Hematopoietic multipotent progenitor cell treated with erythropoietin and hydrocortisone succinate and interleukin-3 and kit ligand, for 4 days (in vitro differentiated cells): ENCODE measurements at regions not wholly inside any gene's neighbourhood (a gene's known extent, or its start where the extent isn't known, plus 50 kb on each side); places are given as distances from the start of the nearest gene placed in this dataset.

Experiments
- DNase-seq: peaks from one replicate; pipeline ENCODE4 v3.0.0-alpha.2; 2015

DNA sequence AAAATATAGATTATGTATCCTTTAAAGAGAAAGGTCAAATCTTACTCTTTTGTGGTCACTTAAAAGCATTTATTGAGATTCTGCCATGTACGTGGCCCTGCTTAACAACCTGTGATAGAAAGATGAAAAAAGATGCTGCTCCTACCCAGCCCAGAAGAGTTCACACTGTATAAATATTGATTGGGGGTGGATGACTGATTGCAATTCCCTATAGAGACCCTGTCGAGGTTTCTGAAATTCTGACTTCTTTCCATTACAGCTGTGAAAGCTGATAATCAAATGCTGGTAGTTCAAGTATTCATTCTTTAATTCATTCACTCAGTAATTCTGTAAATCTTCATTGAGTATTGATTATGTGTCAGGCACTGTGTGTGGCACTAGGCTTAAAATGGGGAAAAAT, 114.1 kb upstream of the CHL1 start:
- DNase-seq, result no peak

DNA sequence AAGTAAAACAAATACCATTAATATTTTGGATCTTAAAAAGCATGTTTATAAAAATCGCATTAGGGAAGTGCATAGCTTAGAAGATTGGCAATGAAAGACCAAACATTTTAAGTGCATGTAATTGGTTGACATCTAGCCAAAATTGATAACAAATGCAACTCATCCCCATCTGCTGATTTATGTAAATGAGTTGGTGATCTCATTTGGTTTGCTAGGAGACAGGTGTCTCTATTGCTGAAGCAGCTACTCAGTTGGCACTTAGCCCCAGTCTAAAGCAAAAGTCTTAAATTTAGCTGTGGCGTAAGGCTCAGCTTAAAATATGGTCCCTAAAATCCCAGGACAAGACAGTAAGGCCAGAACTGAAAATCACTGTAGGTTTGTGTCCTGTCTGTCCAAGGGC, 113.5 kb upstream of the CHL1 start:
- no peak for DNase-seq

DNA sequence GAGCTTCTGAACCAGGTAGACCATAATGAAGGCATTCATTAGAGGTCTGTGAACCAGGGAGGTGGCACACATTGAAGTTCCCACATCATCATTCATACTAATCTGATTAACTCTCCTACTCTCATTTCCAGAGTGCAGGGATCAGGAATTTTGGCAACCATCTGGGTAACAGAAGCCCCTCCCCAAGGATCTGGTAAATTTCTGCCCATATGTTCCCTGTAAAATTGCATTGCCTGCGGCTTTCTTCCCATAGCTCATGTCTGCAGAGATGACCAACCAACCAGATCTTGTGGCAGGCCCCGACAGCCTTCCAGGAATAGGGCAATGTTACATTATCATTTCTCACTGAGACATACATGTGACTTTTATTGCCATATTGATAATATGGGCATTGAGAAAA, 111.4 kb upstream of the CHL1 start:
- no peak for DNase-seq

DNA sequence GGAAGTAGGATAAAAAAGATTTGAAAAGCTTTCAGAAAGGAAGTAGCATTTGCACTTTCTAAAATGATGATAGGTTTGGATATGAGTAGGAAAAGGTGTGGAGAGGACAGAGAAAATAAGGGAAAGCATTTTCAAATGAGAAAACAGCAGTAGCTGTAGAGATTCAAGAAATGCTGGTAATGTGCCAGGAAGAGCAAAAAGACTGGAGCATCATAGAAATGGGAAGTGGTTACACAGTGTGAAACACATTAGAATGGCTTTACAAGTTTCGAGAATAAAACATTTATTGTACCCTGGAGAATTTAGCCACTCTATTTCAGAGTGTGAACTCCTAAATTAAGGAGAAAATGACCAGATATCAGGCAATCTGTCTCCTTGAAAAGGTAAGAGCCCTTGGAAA, 108.3 kb upstream of the CHL1 start:
- peak; percentile 3 for DNase-seq

DNA sequence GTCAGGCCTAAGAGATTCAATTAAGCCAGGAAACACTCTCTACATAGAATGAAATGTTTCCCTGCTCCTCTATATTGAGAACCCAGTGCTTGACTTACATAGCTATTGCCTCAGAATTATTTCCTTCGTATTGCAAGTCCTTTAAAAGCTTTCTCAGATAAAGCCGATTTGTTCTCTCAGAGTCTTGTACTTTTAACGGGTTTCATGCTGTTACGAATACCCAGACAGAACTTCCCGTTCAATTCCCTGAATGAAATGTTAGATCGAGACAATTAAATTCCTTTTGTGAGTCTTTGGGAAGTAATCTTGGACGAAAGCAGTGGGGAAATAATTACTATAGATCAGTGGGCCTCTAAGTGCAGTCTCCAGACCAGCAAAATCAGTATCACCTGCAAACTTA, 102.8 kb upstream of the CHL1 start:
- DNase-seq, result no peak

DNA sequence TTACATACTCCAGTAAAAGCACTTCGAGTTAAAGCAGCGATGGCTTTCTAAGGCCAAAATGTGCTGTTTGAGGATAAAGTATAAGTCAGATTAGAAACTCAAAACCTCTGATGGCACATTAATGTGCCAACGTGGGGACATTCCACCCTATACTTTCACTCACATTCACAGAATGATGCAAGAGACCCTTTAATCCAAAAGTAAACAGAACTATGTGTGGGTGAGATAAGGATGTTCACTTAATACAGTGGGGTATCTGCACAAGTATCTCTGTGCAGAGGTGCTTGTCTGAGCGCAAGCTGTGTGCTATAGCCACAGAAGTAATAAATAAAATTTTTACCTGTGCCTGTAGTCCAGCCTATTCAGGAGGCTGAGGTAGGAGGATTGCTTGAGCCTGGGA, 100.3 kb upstream of the CHL1 start:
- DNase-seq, result no peak

DNA sequence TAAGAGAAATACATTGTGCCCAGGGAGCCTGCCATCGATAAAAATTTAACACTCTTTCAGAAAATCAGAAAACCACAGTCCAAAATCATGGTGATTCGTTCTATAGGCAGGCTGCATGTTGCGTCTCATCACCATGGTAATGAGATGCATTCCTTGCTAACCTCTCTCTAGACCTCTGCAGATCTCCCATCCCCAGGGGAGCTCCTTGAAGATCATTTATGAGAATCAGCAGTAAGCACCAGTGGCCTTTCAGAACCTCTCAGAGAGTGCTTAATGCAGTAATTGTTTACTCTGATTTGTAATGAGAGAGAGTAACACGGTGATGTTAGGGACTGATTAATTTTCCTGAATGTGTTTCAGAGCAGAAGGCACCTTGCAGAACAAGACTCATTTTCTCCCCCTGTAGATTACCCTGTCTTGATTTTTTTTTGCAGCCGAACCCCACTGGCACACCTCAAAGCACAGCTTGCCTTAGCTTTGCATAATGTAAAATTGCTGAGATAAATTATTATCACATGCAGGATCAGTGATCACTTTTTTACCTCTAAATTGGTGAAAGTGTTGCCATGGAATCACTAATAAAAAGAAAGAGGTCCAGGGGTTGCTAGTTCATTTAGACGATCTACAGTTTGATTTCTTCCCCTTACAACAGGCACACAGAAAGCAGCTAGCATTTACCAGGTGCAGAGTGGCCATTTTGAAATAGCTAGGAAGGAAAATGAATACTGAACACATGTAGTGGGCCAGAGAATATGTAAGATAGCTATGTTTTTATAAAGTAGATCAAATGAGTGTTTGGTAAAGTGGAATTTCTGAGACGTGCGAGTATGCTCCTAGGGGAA, 98.9 kb upstream of the CHL1 start:
- DNase-seq, result no peak

DNA sequence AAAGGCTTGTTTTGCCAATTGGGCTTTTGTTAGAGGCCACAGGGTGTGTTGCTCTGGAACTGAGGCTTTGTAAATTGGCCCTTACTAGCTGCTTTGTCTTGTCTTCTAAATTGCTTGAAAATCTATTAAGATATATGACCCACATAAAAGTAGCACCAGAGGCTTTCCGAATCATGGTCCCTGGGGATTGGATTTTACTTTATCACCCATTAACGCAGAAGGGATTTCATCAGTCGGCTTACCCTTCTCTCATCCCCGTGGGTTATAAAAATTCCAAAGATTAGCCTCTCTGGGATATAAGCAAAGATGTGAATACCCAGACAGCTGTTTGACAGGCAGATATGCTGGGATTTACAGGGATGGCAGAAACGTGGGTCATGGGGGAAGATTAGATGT, 98.3 kb upstream of the CHL1 start:
- no peak for DNase-seq

DNA sequence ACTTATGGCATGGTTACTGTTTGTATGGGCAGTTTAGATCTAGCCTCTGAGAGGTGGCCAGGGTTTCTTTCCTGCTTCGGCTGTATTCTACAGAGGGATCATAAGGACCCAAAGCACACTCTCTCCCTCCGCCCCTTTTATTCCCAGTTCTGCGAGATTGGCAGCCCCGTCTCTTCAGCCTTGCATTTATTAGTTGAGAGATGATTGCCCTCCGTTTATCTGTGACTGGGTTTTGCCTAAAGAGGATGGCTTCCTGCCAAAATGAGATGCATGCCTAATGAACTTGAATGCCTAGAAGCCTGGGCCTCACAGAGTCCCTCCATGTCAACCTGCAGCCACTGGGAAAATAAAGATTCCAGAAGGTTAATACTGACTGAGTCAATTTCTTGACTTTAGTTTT, 97.1 kb upstream of the CHL1 start:
- DNase-seq, result no peak

DNA sequence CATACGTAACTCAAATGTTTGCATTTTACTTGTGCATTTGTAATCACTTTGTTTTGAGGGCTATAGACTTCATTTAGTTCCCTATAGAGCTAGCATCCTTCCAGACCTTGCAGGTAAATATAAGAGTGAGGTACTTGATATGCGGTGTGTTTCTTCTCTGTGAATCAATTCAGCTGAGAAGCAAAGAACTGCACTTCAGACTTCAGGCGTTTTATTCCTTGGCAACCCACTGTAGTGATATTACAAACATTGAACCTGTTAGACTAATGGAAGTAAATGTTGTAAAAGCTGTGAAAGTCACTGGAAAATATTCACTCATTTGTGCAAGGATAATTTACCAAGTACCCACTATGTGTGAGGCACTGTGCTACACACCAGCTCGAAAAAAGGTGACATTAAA, 94.1 kb upstream of the CHL1 start:
- DNase-seq, result no peak

DNA sequence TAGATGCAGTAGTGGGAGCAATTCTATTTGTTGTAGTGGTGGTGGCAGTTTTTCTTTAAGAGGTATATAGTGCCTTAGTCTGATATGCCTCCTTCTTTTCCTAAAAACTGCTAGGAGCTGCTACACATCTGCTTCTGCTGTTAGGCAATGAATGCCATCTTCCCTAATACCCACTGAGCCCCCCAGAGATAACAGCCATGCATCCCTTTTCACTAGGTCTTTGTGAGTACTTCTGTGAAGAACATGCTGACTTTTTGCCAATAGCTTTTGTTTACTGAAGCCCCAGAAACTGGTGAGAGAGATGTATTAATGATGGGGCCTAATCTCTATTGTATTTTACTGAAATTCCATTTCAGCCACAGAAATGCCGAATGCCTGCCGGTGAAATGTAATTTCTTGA, 92.6 kb upstream of the CHL1 start:
- DNase-seq, result no peak

DNA sequence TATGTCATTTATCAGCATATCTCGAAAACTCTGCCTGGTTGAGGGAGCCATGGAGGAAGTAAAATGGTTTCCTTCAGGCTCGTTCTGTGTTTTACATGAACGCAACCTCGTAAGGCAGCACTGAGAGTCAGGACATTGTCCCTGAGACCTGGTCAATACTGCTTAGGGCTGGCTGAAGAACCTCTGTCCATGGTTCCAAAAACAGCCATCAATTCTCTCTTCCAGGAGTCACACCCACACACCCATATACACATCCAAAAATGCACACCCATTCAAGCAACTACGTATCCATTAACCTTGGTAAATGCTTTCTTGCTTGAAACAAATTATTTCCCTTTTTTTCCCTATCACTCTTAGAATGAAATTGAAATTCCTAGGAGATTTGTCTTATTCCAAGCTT, 91.0 kb upstream of the CHL1 start:
- DNase-seq, result no peak

DNA sequence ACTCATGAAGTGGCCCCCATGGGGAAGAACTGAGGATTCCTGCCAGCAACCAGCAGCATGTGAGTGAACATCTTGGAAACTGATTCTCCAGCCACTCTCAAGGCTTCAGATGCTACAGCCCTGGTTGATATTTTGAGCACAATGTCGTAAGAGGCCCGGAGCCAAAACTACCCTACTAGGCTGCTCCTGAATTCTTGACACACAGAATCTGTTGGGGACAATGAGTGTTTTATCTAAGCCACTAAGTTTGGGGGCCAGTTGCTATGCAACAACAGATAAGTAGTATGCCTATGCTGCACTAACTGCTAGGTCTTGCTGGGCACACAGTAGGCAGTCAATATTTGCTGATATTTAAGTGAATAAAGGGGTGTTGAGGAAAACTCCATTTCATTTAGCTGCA, 89.9 kb upstream of the CHL1 start:
- no peak for DNase-seq

DNA sequence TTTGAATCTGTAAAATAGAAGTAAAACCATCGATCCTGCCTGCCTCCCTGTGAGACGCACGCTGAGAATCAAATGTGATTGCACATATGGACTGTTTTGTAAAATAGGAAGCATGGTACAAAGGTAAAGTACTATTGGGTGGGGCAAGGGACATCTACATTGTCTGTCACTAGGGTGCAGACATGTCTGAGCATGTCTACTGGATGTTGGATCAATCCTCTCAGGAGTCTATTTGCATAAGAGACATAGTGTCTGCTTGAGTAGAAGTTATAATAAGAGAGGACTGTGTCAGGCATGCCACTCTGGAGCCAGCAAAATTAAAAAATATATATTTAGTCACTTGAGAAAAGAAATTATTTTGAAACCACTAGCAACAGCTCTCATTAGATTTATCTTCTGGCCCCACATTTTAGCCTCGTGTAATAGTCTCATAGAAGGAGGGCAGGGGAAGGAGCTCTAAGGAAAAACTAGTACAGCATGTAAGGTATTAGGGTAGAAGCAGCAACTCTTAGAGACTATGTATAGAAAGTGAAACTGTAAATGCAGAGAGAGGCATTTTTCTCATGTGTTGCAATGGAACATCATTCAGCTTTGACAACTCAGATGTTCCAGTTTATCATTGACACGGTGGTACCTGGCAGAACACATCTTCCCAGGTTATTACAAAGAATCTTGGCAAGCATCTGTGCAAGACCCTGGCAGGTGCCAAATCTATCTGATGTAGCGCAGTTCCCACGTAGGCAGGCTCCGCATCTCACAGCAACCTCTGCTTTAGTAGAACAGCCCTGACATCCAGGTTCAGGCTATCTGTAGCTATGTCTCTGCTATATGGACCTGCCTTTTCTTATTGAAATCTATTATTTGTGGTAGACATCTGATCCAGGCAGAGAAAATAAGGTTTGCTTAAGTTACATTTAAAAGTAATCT, 85.2 kb upstream of the CHL1 start:
- DNase-seq, result no peak

DNA sequence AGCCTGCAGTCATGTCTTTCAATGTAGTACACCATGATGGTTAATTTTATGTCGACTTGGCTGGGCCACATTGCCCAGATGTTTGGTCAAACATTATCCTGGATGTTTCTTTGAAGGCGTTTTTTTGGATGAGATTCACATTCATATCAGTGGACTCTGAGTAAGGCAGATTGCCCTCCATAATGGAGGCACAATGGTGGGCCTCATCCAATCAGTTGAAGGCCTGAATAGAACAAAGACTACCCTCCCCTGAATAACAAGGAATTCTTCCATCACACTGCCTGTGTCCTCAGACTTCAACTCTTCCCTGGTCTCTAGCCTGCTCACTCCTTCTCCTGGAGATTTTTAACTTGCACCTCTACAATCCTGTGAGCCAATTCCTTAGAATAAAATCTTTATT, 83.8 kb upstream of the CHL1 start:
- DNase-seq, result no peak

DNA sequence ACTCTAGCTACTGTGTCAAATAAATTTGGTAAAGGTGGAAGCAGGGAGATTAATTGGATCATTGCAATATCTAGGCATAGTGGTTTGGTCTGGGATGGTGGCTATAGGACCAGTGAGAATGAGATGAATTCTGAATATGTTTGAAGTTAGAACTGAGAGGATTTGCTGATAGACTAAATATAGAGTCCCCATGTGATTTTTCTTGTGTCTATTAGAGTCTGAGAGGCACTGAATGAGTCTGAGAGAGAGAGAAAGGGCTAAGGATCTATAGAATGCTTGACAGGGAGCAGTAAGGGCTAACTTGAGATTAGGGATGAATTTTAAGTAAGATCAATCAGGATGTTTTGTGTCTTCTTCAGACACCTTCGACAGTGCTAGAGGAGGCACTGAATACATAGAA, 77.9 kb upstream of the CHL1 start:
- DNase-seq, result no peak

DNA sequence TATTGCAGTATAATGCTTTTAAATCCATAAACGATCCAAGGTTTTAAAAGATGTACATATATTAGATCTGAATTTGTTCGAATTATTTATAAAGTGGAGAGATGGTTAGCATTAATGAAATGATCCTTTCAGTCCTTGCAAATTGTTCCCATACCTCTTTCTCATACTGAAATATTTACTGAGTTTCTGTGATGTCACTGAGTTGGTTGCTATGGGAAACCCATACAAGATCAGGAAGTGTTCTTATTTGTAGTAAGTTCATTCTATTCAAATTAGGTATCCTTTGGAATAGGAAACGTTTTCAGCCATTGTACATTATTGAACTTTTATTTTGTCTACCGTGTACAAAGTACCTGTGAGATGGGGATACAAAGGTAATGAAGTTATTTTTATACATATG, 73.2 kb upstream of the CHL1 start:
- no peak for DNase-seq

DNA sequence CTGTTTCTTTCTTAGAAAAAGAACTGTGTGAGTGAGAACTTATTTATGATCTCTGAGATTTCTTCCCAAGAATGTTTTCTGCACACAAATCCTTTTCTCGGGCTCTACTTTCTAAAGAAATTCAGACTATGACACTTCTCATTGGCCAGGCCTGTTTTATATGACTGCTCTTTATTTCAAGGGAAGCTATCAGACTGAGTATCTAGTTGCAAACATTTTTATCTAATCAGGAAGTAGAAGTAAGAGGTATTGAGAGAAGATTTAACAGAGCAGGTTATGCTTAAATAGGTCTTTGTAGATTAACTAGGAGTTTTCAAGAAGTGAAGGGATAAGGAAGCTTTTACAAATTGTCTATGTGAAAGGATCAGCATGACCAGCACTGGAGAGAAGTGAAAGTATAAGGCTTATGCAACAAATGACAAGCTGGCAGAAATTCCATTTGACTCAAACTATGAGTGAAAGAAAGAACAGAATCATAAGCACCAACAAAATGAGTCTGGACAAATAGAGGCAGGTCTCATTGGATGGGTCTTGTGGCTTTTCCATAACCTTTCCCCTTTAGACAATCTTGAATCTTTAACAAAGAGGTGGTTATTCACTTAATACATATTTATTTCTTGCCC, 71.9 kb upstream of the CHL1 start:
- no peak for DNase-seq

DNA sequence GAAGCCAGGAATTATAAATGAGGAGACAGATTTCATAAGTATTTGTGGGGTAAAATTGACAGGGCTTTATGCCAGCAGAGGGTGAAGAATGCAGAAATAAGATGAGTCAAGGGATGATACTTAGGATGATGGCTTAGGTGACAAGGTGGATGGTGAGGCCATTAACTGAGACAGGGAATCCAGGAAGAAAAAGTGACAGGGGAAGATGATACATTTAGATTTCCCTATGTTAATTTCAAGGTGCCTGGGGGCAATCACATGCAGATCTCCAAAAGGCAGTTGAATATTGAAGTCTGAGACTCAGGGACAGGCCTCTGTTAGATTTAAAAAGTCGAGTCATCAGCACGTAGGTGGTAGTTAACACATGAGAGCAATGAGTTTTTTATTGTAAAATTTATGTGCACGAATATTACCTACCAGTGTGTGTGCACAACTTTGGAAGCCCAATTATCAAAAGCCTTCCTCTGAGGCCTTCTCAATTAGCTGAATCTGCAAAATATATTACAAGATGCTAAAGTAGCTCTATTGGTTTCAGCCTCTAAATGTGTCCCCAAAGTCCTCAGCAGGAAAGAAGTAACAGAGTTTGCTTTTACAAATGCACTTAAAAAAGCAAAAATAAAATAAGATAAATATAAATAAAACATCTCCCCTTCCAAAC, 67.9 kb upstream of the CHL1 start:
- DNase-seq, result no peak

DNA sequence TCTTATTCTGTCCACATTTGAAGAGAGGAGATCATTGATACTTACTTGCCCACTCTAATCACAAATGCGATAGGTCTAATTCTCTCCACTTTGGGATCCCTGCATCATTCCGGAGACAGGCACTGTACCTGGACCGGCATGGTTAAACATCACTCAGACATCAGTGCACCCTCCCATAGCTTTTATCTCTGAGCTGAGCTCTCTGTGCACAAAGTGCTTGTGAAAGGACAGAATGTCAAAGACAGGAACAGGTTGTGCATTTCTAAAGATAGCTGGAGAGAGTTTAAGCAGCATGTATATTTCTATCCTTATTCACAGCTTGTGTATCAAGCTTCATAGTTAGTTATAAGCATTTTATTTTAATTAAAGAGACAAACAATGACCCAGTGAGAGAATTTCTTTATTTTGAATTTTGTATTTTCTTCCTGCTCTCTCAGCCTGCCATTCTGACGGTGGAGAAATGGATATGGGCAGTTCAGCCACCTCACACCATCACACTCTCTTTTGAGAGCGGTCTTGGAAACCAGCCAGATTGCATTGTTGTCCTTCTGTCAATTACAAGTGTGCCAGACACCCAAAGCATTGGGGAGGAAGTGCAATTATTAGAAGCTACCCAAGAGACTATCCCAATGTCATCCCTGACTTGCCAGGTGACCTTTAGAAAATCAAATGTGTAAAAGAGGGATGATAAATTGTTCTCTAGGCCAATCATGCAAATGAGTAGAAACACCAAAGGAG, 65.2 kb upstream of the CHL1 start:
- DNase-seq, result no peak

DNA sequence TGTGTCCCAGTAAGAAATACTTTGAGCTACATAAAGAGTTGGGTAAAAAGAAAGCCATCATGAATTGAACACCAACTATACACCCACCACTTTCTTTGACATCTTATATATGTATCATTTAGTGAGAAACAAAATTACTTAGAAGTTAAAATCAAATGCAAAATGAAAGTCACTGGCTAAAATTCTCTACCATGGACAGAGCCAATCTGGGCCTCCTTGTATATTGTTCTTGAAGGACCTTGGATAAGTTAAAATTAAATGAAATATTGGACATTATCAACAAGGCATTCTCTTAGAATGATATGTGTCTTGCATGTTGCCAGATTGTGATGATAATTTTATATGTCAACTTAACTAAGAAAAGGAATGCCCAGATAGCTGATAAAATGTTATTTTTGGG, 64.2 kb upstream of the CHL1 start:
- no peak for DNase-seq

DNA sequence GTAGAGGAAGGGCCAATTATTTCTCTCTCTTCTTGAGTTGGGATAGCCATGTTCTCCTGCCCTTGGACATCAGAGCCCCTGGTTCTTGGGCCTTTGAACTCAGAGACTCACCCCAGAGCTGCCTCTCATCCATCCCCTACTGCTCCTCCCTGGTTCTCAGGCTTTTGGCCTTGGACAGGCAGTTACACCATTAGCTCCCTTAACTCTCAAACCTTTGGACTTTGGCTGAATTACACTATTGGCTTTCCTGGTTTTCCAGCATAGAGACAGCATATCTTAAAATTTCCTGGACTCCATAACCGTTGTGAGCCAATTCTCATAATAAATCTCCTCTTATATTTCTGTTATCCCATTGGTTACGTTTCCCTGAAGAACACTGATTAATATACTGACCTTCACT, 63.7 kb upstream of the CHL1 start:
- no peak for DNase-seq
